ENCODE measurements at regions not wholly inside any gene's neighbourhood (a gene's known extent, or its start where the extent isn't known, plus 50 kb on each side); places are given as distances from the start of the nearest gene placed in this dataset.

DNA sequence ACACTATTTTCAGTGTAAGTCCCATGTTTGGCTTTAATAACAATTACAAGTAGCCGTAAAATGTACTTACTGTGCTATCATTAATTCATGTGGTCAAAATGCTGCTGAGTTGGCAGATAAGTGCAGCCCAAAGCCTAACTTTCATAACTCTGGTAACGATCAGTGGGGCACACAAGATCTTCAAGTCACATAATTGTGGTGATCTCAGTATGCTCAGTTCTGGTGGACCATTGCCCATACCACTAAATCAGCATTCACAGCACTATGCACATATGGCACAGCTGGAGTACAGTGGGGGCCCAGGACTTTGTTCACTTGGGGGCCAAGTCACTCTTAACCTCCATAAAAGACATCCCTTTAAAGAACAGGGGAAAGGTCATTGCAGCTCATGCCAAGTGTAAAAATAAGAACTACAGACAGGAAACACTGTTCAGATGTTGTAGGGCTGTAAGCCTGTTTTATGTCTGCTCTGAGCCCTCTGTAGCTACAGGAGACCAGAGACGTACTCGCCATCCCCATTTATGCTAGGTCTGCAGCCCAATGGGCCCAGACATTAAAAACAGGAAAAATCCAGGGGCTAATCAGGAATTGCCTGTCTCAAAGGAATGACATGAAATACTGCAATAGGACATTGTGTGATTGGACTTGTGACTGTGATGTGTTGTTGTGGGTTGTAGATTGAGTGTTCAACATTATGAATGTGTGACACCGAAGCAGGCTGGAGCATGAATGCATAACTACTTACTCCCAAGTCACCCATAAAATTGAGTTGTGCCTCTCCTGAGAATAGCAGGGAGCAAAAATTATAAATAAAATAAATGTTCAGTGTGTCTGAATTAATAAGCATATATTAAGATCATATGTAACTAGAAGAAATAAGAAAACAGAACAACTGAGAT lies 282.5 kb upstream of the EPHA3 start:
- Histone ChIP-seq H3K36me3 (ENCODE audit: control insufficient read depth, insufficient read depth, low read length) (no peaks in the 10 kb centered on the region), H3K27me3 (ENCODE audit: control insufficient read depth, insufficient read depth, low read length) (no peaks in the 10 kb centered on the region), H3K4me3 (ENCODE audit: low read depth, low read length) (no peak overlapping the region)
- TF ChIP-seq, protein P1, sequence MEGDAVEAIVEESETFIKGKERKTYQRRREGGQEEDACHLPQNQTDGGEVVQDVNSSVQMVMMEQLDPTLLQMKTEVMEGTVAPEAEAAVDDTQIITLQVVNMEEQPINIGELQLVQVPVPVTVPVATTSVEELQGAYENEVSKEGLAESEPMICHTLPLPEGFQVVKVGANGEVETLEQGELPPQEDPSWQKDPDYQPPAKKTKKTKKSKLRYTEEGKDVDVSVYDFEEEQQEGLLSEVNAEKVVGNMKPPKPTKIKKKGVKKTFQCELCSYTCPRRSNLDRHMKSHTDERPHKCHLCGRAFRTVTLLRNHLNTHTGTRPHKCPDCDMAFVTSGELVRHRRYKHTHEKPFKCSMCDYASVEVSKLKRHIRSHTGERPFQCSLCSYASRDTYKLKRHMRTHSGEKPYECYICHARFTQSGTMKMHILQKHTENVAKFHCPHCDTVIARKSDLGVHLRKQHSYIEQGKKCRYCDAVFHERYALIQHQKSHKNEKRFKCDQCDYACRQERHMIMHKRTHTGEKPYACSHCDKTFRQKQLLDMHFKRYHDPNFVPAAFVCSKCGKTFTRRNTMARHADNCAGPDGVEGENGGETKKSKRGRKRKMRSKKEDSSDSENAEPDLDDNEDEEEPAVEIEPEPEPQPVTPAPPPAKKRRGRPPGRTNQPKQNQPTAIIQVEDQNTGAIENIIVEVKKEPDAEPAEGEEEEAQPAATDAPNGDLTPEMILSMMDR (IDR thresholded peaks at IDR 0.05; ENCODE audit: insufficient read depth, low read length, poor library complexity, severe bottlenecking) = no peak
- DNase-seq (ENCODE audit: low read depth) = no peak

DNA sequence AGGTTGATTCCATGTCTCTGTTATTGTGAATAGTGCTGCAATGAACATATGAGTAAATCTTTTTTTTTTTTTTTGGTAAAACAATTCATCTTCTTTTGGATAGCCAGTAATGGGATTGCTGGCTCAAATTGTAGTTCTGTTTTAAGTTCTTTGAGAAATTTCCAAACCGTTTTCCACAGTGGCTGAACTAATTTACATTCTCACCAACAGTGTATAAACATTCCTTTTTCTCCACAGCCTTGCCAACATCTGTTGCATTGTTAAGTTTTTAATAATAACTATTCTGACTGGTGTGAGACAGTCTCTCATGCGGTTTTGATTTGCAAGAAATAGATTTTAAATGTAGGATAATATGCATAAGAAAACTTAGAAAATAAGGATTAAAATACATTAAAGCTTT lies 279.0 kb upstream of the EPHA3 start:
- H3K4me3 ChIP-seq (ENCODE audit: low read depth, low read length) = no peak overlapping the region
- no peaks in the 10 kb centered on the region for H3K36me3 ChIP-seq (ENCODE audit: control insufficient read depth, insufficient read depth, low read length)
- TF ChIP-seq, protein P1 (IDR thresholded peaks at IDR 0.05; ENCODE audit: insufficient read depth, low read length, poor library complexity, severe bottlenecking) = no peak
- no peak for DNase-seq (ENCODE audit: low read depth)
- H3K27me3 ChIP-seq (ENCODE audit: control insufficient read depth, insufficient read depth, low read length) = no peaks in the 10 kb centered on the region

DNA sequence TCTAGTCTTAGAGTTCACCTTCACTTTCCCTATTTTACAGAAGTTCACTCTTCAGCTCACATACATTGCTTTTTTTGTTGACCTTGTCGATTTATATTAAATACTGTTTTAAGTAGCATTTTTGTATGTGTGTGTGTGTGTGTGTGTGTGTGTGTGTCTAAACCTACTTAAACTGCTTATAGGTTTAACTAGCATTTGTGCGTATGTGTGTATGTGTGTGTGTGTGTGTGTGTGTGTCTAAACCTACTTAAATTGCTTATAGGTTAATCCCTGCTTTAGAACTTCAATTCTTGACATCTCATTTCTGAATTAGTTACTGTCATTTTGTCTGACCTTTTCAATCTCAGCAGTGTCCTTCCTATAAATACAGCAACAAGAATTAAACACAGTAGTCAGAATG lies 254.8 kb upstream of the EPHA3 start:
- no peak for DNase-seq (ENCODE audit: low read depth)
- TF ChIP-seq, protein P1 (IDR thresholded peaks at IDR 0.05; ENCODE audit: insufficient read depth, low read length, poor library complexity, severe bottlenecking) = no peak
- no peak overlapping the region for H3K4me3 ChIP-seq (ENCODE audit: low read depth, low read length)
- H3K27me3 ChIP-seq (ENCODE audit: control insufficient read depth, insufficient read depth, low read length) = no peaks in the 10 kb centered on the region
- no peaks in the 10 kb centered on the region for H3K36me3 ChIP-seq (ENCODE audit: control insufficient read depth, insufficient read depth, low read length)

DNA sequence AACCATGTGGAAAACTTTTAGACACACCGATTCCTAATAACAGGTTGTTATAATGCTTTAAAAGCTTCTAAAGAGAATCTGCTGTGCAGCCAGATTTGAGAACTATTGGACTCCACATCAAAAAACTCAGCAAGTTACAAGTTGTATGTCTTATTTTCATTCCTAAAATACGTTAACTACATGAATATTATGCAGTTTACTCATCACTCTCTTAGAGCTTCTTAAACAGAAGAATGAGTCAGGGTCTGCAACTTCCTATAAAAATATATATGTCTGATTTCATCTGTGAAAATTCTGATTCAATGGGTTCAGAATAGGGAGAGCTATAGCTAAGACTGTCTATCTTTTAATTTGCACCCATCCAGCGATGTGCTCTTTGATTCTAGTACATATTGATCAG lies 244.2 kb upstream of the EPHA3 start:
- TF ChIP-seq, protein P1 (IDR thresholded peaks at IDR 0.05; ENCODE audit: insufficient read depth, low read length, poor library complexity, severe bottlenecking) = no peak
- no peak overlapping the region for H3K4me3 ChIP-seq (ENCODE audit: low read depth, low read length)
- DNase-seq (ENCODE audit: low read depth) = no peak
- no peaks in the 10 kb centered on the region for H3K36me3 ChIP-seq (ENCODE audit: control insufficient read depth, insufficient read depth, low read length)
- H3K27me3 ChIP-seq (ENCODE audit: control insufficient read depth, insufficient read depth, low read length) = no peaks in the 10 kb centered on the region

DNA sequence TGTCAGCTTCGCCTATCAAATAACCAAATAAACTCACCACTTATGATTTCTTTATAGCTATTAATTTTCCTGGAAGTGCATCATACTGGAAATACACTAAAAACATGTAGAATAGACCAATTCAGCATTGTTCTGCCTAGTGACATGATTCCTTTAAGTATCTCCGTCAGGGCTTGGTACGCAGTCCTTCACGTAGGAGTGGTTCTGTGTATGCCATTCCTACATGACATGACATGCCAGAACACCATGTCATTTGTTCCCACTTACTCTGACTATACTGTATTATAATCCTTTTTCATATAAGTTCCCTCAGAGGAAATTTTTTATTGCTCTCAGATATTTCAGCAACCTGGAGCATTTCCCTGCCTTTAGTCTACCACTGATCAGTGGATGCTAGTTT lies 230.7 kb upstream of the EPHA3 start:
- no peak for DNase-seq (ENCODE audit: low read depth)
- H3K4me3 ChIP-seq (ENCODE audit: low read depth, low read length) = no peak overlapping the region
- no peaks in the 10 kb centered on the region for H3K36me3 ChIP-seq (ENCODE audit: control insufficient read depth, insufficient read depth, low read length)
- TF ChIP-seq, protein P1 (IDR thresholded peaks at IDR 0.05; ENCODE audit: insufficient read depth, low read length, poor library complexity, severe bottlenecking) = no peak
- H3K27me3 ChIP-seq (ENCODE audit: control insufficient read depth, insufficient read depth, low read length) = no peaks in the 10 kb centered on the region

DNA sequence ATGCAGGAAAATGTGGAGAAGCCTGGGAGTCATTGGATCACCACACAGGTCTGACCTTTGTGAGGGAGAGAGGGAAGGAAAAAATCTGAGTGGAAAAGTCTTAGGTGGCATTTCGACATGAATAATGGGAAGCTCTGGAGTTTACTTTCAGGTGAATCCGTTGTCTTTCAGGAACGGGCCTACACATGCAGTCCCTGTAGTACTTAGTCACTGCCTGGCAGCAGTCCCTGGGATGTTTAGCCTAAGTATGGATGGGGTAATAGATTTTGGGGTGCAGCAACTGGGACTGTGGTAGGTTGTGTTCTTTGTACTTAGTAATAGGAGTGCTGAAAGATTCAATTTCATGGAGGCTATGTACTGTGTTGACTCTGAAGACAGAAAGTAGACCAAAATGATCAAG lies 227.5 kb upstream of the EPHA3 start:
- DNase-seq (ENCODE audit: low read depth) = no peak

More for the DNA sequence above, 227.5 kb upstream of the EPHA3 start:
- H3K4me3 ChIP-seq (ENCODE audit: low read depth, low read length) = no peak overlapping the region
- no peaks in the 10 kb centered on the region for H3K27me3 ChIP-seq (ENCODE audit: control insufficient read depth, insufficient read depth, low read length)
- H3K36me3 ChIP-seq (ENCODE audit: control insufficient read depth, insufficient read depth, low read length) = no peaks in the 10 kb centered on the region
- TF ChIP-seq, protein P1 (IDR thresholded peaks at IDR 0.05; ENCODE audit: insufficient read depth, low read length, poor library complexity, severe bottlenecking) = no peak
